Bronchial epithelial cell (primary cell): ENCODE measurements at regions not wholly inside any gene's neighbourhood (a gene's known extent, or its start where the extent isn't known, plus 50 kb on each side); places are given as distances from the start of the nearest gene placed in this dataset.

Experiments
- DNase-seq: peaks from one replicate; pipeline ENCODE4 v3.0.0-alpha.2; 2010; ENCODE audit warnings: low read depth
- FAIRE-seq: peaks from 2 replicates; lab custom pipeline; 2011; peaks lifted over from hg19 to GRCh38; lab: Jason Lieb, UNC
- H3K27me3 ChIP-seq: 2 replicates; pipeline ENCODE4 v1.5.1; 2011; ENCODE audit warnings: low read length; ENCODE audit not compliant: control insufficient read depth, insufficient read depth
- H3K36me3 ChIP-seq: 2 replicates; pipeline ENCODE4 v1.5.1; 2011; ENCODE audit warnings: low read length; ENCODE audit not compliant: control insufficient read depth, insufficient read depth
- H3K4me3 ChIP-seq: 2 replicates; pipeline ENCODE4 v1.5.1; 2011; ENCODE audit warnings: mild to moderate bottlenecking, low read depth, low read length, control low read depth
- CTCF ChIP-seq: IDR thresholded peaks from 2 replicates; pipeline ENCODE4 v1.5.1; 2011; ENCODE audit warnings: mild to moderate bottlenecking, moderate library complexity, low read length, control low read depth, inconsistent platforms; ENCODE audit not compliant: insufficient read depth, severe bottlenecking

DNA sequence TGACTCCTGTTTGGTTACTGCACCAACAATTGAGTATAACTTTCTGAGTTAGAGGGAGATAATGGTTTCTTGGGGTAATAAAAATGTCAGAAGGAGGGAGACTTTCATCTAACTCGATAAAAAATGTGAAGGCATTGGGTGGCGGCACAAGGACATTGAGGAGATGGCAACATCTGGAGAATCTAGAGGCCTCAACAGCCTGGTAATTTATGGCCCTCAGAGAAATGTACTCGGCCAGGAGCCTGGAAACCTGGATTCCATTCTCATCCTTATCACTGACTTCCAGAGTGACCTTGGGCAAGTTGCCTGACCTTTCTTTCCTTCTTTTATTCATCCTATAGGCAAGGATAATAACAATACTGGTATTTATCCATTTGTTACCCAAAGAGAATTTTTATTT is 173.5 kb upstream of the MEX3C start:
- no peak overlapping the region for H3K4me3 ChIP-seq
- H3K27me3 ChIP-seq: no peaks in the 10 kb centered on the region
- FAIRE-seq (no peak), DNase-seq (no peak)
- H3K36me3 ChIP-seq: no peaks in the 10 kb centered on the region
- TF ChIP-seq CTCF: no peak

GRCh38 chr18:51371929-51372328 is 174.4 kb upstream of the MEX3C start:
- Histone ChIP-seq H3K36me3 (no peaks in the 10 kb centered on the region), H3K4me3 (no peak overlapping the region), H3K27me3 (no peaks in the 10 kb centered on the region)
- TF ChIP-seq CTCF: no peak
- DNase-seq (no peak), FAIRE-seq (no peak)

- FAIRE-seq (no peak), DNase-seq (no peak)
- H3K36me3 ChIP-seq: no peaks in the 10 kb centered on the region
- no peaks in the 10 kb centered on the region for H3K27me3 ChIP-seq
- TF ChIP-seq CTCF: no peak
- H3K4me3 ChIP-seq: no peak overlapping the region
Observed at GRCh38 chr18:51382081-51382480, 184.6 kb upstream of the MEX3C start.

DNA sequence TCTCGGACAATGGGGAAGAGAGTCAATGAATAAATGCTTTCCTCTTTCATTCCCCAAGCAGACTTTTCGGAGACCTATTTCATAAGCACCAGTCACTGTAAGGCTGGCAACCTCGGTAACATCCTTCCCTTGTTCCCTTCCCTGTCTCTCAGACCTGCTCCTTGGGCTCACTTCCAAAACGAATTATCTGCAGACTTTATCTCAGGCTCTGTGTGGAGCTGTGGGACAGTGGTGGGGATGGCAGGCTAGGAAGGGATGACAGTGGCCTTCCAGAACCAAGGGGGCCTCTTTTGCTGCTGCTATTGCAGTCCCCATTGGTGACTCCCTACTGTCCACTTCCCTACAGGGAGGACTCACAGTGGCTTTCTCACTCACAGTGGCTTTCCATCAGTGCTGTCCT is 185.6 kb upstream of the MEX3C start:
- Histone ChIP-seq H3K27me3 (no peaks in the 10 kb centered on the region), H3K4me3 (no peak overlapping the region), H3K36me3 (no peaks in the 10 kb centered on the region)
- FAIRE-seq: no peak
- no peak for DNase-seq
- TF ChIP-seq CTCF: no peak

- no peak for TF ChIP-seq CTCF
- no peak overlapping the region for H3K4me3 ChIP-seq
- no peaks in the 10 kb centered on the region for H3K27me3 ChIP-seq
- FAIRE-seq (no peak), DNase-seq (no peak)
- no peaks in the 10 kb centered on the region for H3K36me3 ChIP-seq
Observed at GRCh38 chr18:51383711-51384110, 186.2 kb upstream of the MEX3C start.

GRCh38 chr18:51385270-51385669 is 187.8 kb upstream of the MEX3C start:
- no peak for TF ChIP-seq CTCF
- FAIRE-seq (no peak), DNase-seq (no peak)
- Histone ChIP-seq H3K4me3 (no peak overlapping the region), H3K36me3 (no peaks in the 10 kb centered on the region), H3K27me3 (no peaks in the 10 kb centered on the region)
